ENCODE measurements at regions not wholly inside any gene's neighbourhood (a gene's known extent, or its start where the extent isn't known, plus 50 kb on each side); places are given as distances from the start of the nearest gene placed in this dataset.

- no peak overlapping the region for H3K9ac ChIP-seq (ENCODE audit: low read length)
- Mint-ChIP-seq H3K36me3 (ENCODE audit: low read depth, unreplicated experiment) (no peaks in the 10 kb centered on the region), H3K27ac (ENCODE audit: unreplicated experiment) (peak overlapping the region; percentile 99), H3K9me3 (ENCODE audit: unreplicated experiment) (no peaks in the 10 kb centered on the region), H3K4me1 (ENCODE audit: low read depth, unreplicated experiment) (peaks cover 65% of the 10 kb centered on the region), H3K4me3 (ENCODE audit: unreplicated experiment) (no peak overlapping the region), H3K27me3 (ENCODE audit: low read depth, unreplicated experiment) (no peaks in the 10 kb centered on the region)
- H3K36me3 ChIP-seq (ENCODE audit: insufficient read depth, low read length) = no peaks in the 10 kb centered on the region
- no peak overlapping the region for H3K27ac ChIP-seq (ENCODE audit: low read depth, low read length)
- no peaks in the 10 kb centered on the region for H4K20me1 ChIP-seq (ENCODE audit: insufficient read depth, low read length)
- peaks cover 25% of the 10 kb centered on the region for H3K27me3 ChIP-seq (ENCODE audit: insufficient read depth, low read length)
- no peak overlapping the region for H3K4me3 ChIP-seq (ENCODE audit: insufficient read depth, low read depth, low read length)
- no peaks in the 10 kb centered on the region for H3K79me2 ChIP-seq (ENCODE audit: insufficient read depth, low read length)
- FAIRE-seq (no peak), DNase-seq (ENCODE audit: low read depth) (no peak)
- no peaks in the 10 kb centered on the region for H3K9me3 ChIP-seq (ENCODE audit: insufficient read depth, low read depth, low read length)
- no peak overlapping the region for H2AFZ ChIP-seq (ENCODE audit: low read depth, low read length)
- peaks cover 37% of the 10 kb centered on the region for H3K4me1 ChIP-seq (ENCODE audit: insufficient read depth, low read length)
- TF ChIP-seq EZH2 (IDR thresholded peaks at IDR 0.05; ENCODE audit: insufficient read depth, low read length) (no peak), CTCF (IDR thresholded peaks at IDR 0.05; ENCODE audit: insufficient read depth, low read depth, low read length) (no peak)
- no peak overlapping the region for H3K4me2 ChIP-seq (ENCODE audit: low read length)
These were observed 301.3 kb upstream of the NFE2L3 start for GRCh38 chr7:25850735-25851134.

GRCh38 chr7:25851332-25852210, 300.4 kb upstream of the NFE2L3 start:
- Histone ChIP-seq H3K4me1 (ENCODE audit: insufficient read depth, low read length) (peaks cover 36% of the 10 kb centered on the region), H3K9ac (ENCODE audit: low read length) (no peak overlapping the region), H2AFZ (ENCODE audit: low read depth, low read length) (peak overlapping the region; percentile 9), H4K20me1 (ENCODE audit: insufficient read depth, low read length) (no peaks in the 10 kb centered on the region), H3K79me2 (ENCODE audit: insufficient read depth, low read length) (no peaks in the 10 kb centered on the region), H3K4me3 (ENCODE audit: insufficient read depth, low read depth, low read length) (no peak overlapping the region), H3K27me3 (ENCODE audit: insufficient read depth, low read length) (peaks cover 31% of the 10 kb centered on the region), H3K36me3 (ENCODE audit: insufficient read depth, low read length) (no peaks in the 10 kb centered on the region), H3K4me2 (ENCODE audit: low read length) (peak overlapping the region; percentile 58), H3K27ac (ENCODE audit: low read depth, low read length) (no peak overlapping the region), H3K9me3 (ENCODE audit: insufficient read depth, low read depth, low read length) (no peaks in the 10 kb centered on the region)
- H3K4me1 Mint-ChIP-seq (ENCODE audit: low read depth, unreplicated experiment) = peaks cover 59% of the 10 kb centered on the region
- FAIRE-seq = peak; percentile 86
- H3K27me3 Mint-ChIP-seq (ENCODE audit: low read depth, unreplicated experiment) = no peaks in the 10 kb centered on the region
- peak; percentile 26 for DNase-seq (ENCODE audit: low read depth)
- no peaks in the 10 kb centered on the region for H3K36me3 Mint-ChIP-seq (ENCODE audit: low read depth, unreplicated experiment)
- H3K27ac Mint-ChIP-seq (ENCODE audit: unreplicated experiment) = peak overlapping the region; percentile 94
- H3K4me3 Mint-ChIP-seq (ENCODE audit: unreplicated experiment) = peak overlapping the region; percentile 76
- TF ChIP-seq EZH2 (IDR thresholded peaks at IDR 0.05; ENCODE audit: insufficient read depth, low read length) (no peak), CTCF (IDR thresholded peaks at IDR 0.05; ENCODE audit: insufficient read depth, low read depth, low read length) (peak; percentile 80)
- H3K9me3 Mint-ChIP-seq (ENCODE audit: unreplicated experiment) = no peaks in the 10 kb centered on the region

Measured in astrocyte (in vitro differentiated cells and primary cell).